Activated B cell treated with CpG ODN at 0.5 μM for 24 hours (primary cell): ENCODE measurements at regions not wholly inside any gene's neighbourhood (a gene's known extent, or its start where the extent isn't known, plus 50 kb on each side); places are given as distances from the start of the nearest gene placed in this dataset.

Experiments used
- ATAC-seq: fragments of 200-7000 bp; cut with Tn5 transposase; one replicate; pipeline ENCODE4 v1.10.0; 2021; ENCODE audit warnings: low read depth, mild to moderate bottlenecking, moderate library complexity
- CTCF ChIA-PET: fragments of 350-600 bp; sonication (Branson Sonifier 250); formaldehyde crosslinking; loops from one replicate; lab custom pipeline; 2021; ENCODE audit warnings: antibody characterized with exemption; lab: Charles Lee
- POLR2A ChIA-PET: fragments of 350-600 bp; sonication (Branson Sonifier 250); formaldehyde crosslinking; loops from one replicate; lab custom pipeline; 2021; ENCODE audit warnings: antibody characterized with exemption; lab: Charles Lee
- DNase-seq: peaks from one replicate; pipeline ENCODE4 v3.0.0; 2022
- H3K27ac Mint-ChIP-seq: one replicate; pipeline ENCODE4 v1.8.0; 2020; ENCODE audit warnings: mixed read lengths
- H3K27me3 Mint-ChIP-seq: one replicate; pipeline ENCODE4 v1.8.0; 2021; ENCODE audit warnings: mixed read lengths
- H3K36me3 Mint-ChIP-seq: one replicate; pipeline ENCODE4 v1.8.0; 2021; ENCODE audit warnings: low read depth, mixed read lengths
- H3K4me1 Mint-ChIP-seq: one replicate; pipeline ENCODE4 v1.8.0; 2021; ENCODE audit warnings: mixed read lengths
- H3K4me3 Mint-ChIP-seq: one replicate; pipeline ENCODE4 v1.8.0; 2020; ENCODE audit warnings: mild to moderate bottlenecking, mixed read lengths
- H3K9me3 Mint-ChIP-seq: one replicate; pipeline ENCODE4 v1.8.0; 2020; ENCODE audit warnings: mixed read lengths
- intact Hi-C: fragments of 100-400 bp; cut with micrococcal nuclease; formaldehyde crosslinking; loops from one replicate; pipeline ENCODE4 v1.15.1; 2024
- TF ChIP-seq, protein P1 (sequence below): fragments of 200-600 bp; IDR thresholded peaks from one replicate; pipeline ENCODE4 v1.8.0; 2022; ENCODE audit warnings: antibody characterized with exemption, mild to moderate bottlenecking

DNA sequence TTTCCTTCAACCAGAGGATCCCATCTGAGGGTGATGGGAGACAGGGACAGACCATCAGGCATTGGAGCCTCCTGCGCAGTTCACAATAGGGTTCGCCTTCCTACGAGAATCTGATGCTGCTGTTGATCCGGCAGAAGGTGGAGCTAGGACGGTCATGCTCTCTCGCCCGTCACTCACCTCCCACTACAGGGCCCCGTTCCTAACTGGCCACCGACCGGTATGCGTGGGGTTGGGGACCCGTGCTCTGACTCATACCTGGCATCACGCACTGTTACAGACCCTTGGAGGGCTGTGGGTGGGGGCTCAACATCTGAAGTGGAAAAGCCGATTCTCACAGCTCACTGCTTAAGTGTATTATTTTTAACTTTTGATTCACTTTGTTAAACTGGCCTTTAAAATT, 402.3 kb downstream of the BRD1 start:
- Mint-ChIP-seq H3K4me1 (no peaks in the 10 kb centered on the region), H3K27me3 (peaks cover 11% of the 10 kb centered on the region), H3K9me3 (peaks cover 7% of the 10 kb centered on the region), H3K27ac (no peak overlapping the region), H3K36me3 (no peaks in the 10 kb centered on the region), H3K4me3 (no peak overlapping the region)
- CTCF ChIA-PET = no interaction called here
- TF ChIP-seq, protein P1, sequence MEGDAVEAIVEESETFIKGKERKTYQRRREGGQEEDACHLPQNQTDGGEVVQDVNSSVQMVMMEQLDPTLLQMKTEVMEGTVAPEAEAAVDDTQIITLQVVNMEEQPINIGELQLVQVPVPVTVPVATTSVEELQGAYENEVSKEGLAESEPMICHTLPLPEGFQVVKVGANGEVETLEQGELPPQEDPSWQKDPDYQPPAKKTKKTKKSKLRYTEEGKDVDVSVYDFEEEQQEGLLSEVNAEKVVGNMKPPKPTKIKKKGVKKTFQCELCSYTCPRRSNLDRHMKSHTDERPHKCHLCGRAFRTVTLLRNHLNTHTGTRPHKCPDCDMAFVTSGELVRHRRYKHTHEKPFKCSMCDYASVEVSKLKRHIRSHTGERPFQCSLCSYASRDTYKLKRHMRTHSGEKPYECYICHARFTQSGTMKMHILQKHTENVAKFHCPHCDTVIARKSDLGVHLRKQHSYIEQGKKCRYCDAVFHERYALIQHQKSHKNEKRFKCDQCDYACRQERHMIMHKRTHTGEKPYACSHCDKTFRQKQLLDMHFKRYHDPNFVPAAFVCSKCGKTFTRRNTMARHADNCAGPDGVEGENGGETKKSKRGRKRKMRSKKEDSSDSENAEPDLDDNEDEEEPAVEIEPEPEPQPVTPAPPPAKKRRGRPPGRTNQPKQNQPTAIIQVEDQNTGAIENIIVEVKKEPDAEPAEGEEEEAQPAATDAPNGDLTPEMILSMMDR = no peak
- POLR2A ChIA-PET = no interaction called here
- DNase-seq (no peak), ATAC-seq (no peak)
- intact Hi-C loops = no loop called here

GRCh38 chr22:49424893-49425270, 402.8 kb downstream of the BRD1 start:
- no peak overlapping the region for H3K27ac Mint-ChIP-seq
- ChIA-PET CTCF (no interaction called here), POLR2A (no interaction called here)
- H3K9me3 Mint-ChIP-seq = peaks cover 7% of the 10 kb centered on the region
- no peak for DNase-seq
- intact Hi-C loops = no loop called here
- TF ChIP-seq, protein P1 = no peak
- H3K4me3 Mint-ChIP-seq = no peak overlapping the region
- peaks cover 11% of the 10 kb centered on the region for H3K27me3 Mint-ChIP-seq
- no peaks in the 10 kb centered on the region for H3K36me3 Mint-ChIP-seq
- no peaks in the 10 kb centered on the region for H3K4me1 Mint-ChIP-seq
- ATAC-seq = no peak

DNA sequence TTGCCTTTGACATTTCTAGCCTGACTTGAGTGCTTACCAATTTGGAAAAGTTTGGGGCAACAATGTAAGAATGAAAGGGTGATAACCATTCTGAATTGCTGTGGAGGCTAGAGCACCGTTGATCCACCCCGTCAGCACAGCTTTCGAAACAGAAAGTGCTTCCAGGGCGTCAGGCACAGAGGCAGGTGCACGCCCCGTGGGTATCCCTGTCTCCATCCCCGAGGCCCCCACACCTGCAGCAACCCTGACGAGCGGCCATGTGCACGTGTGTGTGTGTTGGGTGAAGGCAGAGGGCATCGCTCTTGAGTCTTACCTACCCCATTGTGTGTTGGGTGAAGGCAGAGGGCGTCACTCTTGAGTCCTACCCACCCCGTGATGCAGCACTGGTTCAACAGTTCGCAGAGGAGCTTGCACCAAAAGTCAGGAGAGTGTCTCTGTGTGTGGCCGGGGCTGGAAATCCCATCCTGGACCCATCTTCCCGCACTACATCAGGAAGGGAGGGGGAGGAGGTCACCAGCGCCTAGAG, 404.5 kb downstream of the BRD1 start:
- POLR2A ChIA-PET = no interaction called here
- intact Hi-C loops = no loop called here
- DNase-seq = no peak
- no peaks in the 10 kb centered on the region for H3K36me3 Mint-ChIP-seq
- H3K4me1 Mint-ChIP-seq = no peaks in the 10 kb centered on the region
- CTCF ChIA-PET = no interaction called here
- TF ChIP-seq, protein P1 = no peak
- no peak overlapping the region for H3K27ac Mint-ChIP-seq
- no peak for ATAC-seq
- no peak overlapping the region for H3K4me3 Mint-ChIP-seq
- H3K9me3 Mint-ChIP-seq = peaks cover 7% of the 10 kb centered on the region
- peaks cover 8% of the 10 kb centered on the region for H3K27me3 Mint-ChIP-seq

DNA sequence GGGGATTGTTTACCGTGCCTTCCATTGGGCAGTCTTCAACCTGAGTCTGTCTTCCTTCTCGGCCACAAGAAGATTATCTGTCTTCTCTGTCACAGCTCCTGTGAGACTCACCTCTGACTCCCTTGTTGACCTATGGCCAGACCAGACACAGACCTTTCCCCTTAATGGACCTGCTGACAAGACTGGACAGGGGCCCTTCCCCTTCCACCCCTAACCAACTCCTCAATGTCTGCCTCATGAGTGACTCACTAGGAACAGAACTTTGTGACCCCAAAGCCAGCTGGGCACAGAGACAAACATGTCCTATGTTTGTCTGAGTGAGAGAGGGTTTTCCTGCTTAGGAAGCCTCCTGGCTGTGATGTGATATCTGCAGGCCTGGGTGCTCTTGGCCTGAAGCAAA, 405.0 kb downstream of the BRD1 start:
- ChIA-PET CTCF (no interaction called here), POLR2A (no interaction called here)
- Mint-ChIP-seq H3K4me1 (no peaks in the 10 kb centered on the region), H3K4me3 (no peak overlapping the region), H3K36me3 (no peaks in the 10 kb centered on the region), H3K27ac (no peak overlapping the region), H3K27me3 (peaks cover 8% of the 10 kb centered on the region), H3K9me3 (peaks cover 7% of the 10 kb centered on the region)
- intact Hi-C loops = no loop called here
- TF ChIP-seq, protein P1 = no peak
- no peak for DNase-seq
- no peak for ATAC-seq

GRCh38 chr22:49420651-49421050, 407.0 kb downstream of the BRD1 start:
- ChIA-PET POLR2A (no interaction called here), CTCF (no interaction called here)
- H3K27ac Mint-ChIP-seq = no peak overlapping the region
- H3K27me3 Mint-ChIP-seq = peaks cover 8% of the 10 kb centered on the region
- no peaks in the 10 kb centered on the region for H3K36me3 Mint-ChIP-seq
- H3K4me3 Mint-ChIP-seq = no peak overlapping the region
- TF ChIP-seq, protein P1 = no peak
- no peak for ATAC-seq
- no peaks in the 10 kb centered on the region for H3K4me1 Mint-ChIP-seq
- no peak for DNase-seq
- H3K9me3 Mint-ChIP-seq = peaks cover 7% of the 10 kb centered on the region
- intact Hi-C loops = no loop called here
